Activated naive CD4-positive, alpha-beta T cell treated with anti-CD3 and anti-CD28 coated beads, Interleukin-2, amount 10 ng/mL, durations not matched to agents 7 days and 5 days (primary cell): ENCODE measurements at regions not wholly inside any gene's neighbourhood (a gene's known extent, or its start where the extent isn't known, plus 50 kb on each side); places are given as distances from the start of the nearest gene placed in this dataset.
"Not testable (repeated sequence)": the region's sequence is repeated elsewhere in the genome, so short reads cannot be mapped to it uniquely, and the experiment has no call there.

Experiments
- CTCF ChIA-PET: fragments of 350-600 bp; sonication (Branson Sonifier 250); formaldehyde crosslinking; loops from one replicate; lab custom pipeline; 2021; ENCODE audit warnings: antibody characterized with exemption; lab: Charles Lee
- DNase-seq: peaks from one replicate; pipeline ENCODE4 v3.0.0-alpha.2; 2020
- H3K27ac Mint-ChIP-seq: one replicate; pipeline ENCODE4 v1.8.0; 2021; ENCODE audit warnings: mild to moderate bottlenecking, moderate library complexity, mixed read lengths
- H3K27me3 Mint-ChIP-seq: one replicate; pipeline ENCODE4 v1.8.0; 2021; ENCODE audit warnings: mild to moderate bottlenecking, mixed read lengths
- H3K36me3 Mint-ChIP-seq: one replicate; pipeline ENCODE4 v1.8.0; 2021; ENCODE audit warnings: mixed read lengths
- H3K4me1 Mint-ChIP-seq: one replicate; pipeline ENCODE4 v1.8.0; 2021; ENCODE audit warnings: mixed read lengths
- H3K4me3 Mint-ChIP-seq: one replicate; pipeline ENCODE4 v1.8.0; 2021; ENCODE audit warnings: mild to moderate bottlenecking, moderate library complexity, mixed read lengths
- H3K9me3 Mint-ChIP-seq: one replicate; pipeline ENCODE4 v1.8.0; 2021; ENCODE audit warnings: mixed read lengths

- CTCF ChIA-PET: no interaction called here
- no peaks in the 10 kb centered on the region for H3K36me3 Mint-ChIP-seq
- no peaks in the 10 kb centered on the region for H3K4me1 Mint-ChIP-seq
- DNase-seq: no peak
- H3K4me3 Mint-ChIP-seq: no peak overlapping the region
- H3K27me3 Mint-ChIP-seq: no peaks in the 10 kb centered on the region
- peaks cover 5% of the 10 kb centered on the region for H3K9me3 Mint-ChIP-seq
- no peak overlapping the region for H3K27ac Mint-ChIP-seq
These were observed 1304.4 kb upstream of the ACVR2A start for GRCh38 chr2:146540271-146540932.

DNA sequence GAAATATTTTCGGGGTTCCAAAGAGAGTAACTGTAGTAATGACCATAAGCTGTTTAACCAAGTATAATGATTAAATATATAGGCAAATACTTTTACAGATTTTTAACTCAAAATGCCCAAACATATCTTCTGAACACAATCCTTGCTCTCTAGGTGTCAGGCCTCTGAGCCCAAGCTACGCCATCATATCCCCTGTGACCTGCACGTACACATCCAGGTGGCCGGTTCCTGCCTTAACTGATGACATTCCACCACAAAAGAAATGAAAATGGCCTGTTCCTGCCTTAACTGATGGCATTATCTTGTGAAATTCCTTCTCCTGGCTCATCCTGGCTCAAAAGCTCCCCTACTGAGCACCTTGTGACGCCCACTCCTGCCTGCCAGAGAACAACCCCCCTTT is 1305.1 kb upstream of the ACVR2A start:
- H3K27ac Mint-ChIP-seq, H3K4me3 Mint-ChIP-seq, DNase-seq, CTCF ChIA-PET, H3K4me1 Mint-ChIP-seq, H3K36me3 Mint-ChIP-seq, H3K9me3 Mint-ChIP-seq, H3K27me3 Mint-ChIP-seq: not testable (repeated sequence)

GRCh38 chr2:146537477-146537876 is 1307.4 kb upstream of the ACVR2A start:
- H3K4me1 Mint-ChIP-seq: no peaks in the 10 kb centered on the region
- H3K36me3 Mint-ChIP-seq: no peaks in the 10 kb centered on the region
- no peak overlapping the region for H3K4me3 Mint-ChIP-seq
- no peaks in the 10 kb centered on the region for H3K27me3 Mint-ChIP-seq
- CTCF ChIA-PET: no interaction called here
- H3K27ac Mint-ChIP-seq: no peak overlapping the region
- peaks cover 5% of the 10 kb centered on the region for H3K9me3 Mint-ChIP-seq
- DNase-seq: no peak

DNA sequence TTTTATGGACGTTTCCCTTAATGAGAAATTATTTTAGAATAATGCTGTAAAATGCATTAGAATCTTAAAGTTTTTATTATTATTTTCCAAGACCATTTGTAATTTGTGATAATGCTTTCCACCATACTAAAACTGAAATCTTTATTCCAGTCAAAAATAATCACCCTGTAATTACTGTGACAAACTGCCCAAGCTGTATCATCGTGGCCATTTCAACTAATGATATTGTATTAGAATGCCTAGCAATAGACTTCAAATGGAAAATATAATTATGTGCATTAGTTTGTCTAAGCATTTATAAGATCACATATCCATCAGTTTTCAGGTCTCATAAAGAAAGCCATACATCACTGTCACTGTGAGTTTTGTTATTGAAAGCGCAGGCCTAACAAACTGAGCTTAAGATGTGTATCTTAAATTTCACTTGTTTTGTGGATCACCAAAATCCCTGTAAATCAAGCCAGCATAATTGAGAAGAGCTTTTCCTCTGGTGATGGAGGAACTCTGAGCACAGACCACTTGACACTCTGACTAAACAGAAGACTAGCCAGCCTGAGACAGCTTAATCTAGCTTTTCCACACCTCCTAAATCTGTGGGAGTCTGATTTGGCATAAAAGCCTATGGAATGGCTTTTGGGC is 1312.2 kb upstream of the ACVR2A start:
- no peaks in the 10 kb centered on the region for H3K27me3 Mint-ChIP-seq
- no peaks in the 10 kb centered on the region for H3K36me3 Mint-ChIP-seq
- CTCF ChIA-PET: no interaction called here
- H3K4me1 Mint-ChIP-seq: no peaks in the 10 kb centered on the region
- no peak overlapping the region for H3K27ac Mint-ChIP-seq
- no peak overlapping the region for H3K4me3 Mint-ChIP-seq
- no peak for DNase-seq
- peaks cover 2% of the 10 kb centered on the region for H3K9me3 Mint-ChIP-seq

- Mint-ChIP-seq H3K4me3 (no peak overlapping the region), H3K27me3 (no peaks in the 10 kb centered on the region), H3K9me3 (peaks cover 2% of the 10 kb centered on the region), H3K27ac (no peak overlapping the region), H3K36me3 (no peaks in the 10 kb centered on the region), H3K4me1 (no peaks in the 10 kb centered on the region)
- DNase-seq: no peak
- CTCF ChIA-PET: no interaction called here
These were observed 1312.8 kb upstream of the ACVR2A start for GRCh38 chr2:146532009-146532408.

DNA sequence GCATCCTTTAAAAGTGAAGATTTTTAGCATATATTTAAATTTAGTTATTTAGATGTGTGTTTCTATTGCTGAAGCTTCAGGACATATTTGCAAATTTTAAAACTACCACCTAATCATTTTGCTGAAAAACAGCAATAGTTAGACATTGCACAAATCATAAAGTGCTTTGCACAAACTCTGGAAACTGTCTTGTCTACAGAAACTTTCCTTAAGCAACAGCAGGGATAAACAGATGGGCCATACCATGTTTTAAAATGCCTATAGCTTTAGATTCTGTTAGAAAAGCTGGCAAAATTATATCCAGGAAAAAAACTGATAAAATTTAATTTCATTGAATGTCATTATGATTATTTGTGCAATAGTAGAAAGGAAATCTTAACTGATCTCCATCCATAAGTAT is 1313.9 kb upstream of the ACVR2A start:
- Mint-ChIP-seq H3K4me3 (no peak overlapping the region), H3K9me3 (no peaks in the 10 kb centered on the region), H3K27ac (no peak overlapping the region), H3K4me1 (no peaks in the 10 kb centered on the region), H3K36me3 (no peaks in the 10 kb centered on the region), H3K27me3 (no peaks in the 10 kb centered on the region)
- no peak for DNase-seq
- CTCF ChIA-PET: no interaction called here

- H3K9me3 Mint-ChIP-seq: no peaks in the 10 kb centered on the region
- CTCF ChIA-PET: no interaction called here
- H3K4me1 Mint-ChIP-seq: no peaks in the 10 kb centered on the region
- H3K27ac Mint-ChIP-seq: no peak overlapping the region
- DNase-seq: no peak
- no peaks in the 10 kb centered on the region for H3K36me3 Mint-ChIP-seq
- H3K4me3 Mint-ChIP-seq: no peak overlapping the region
- no peaks in the 10 kb centered on the region for H3K27me3 Mint-ChIP-seq
These were observed 1317.7 kb upstream of the ACVR2A start for GRCh38 chr2:146527166-146527565.

- Mint-ChIP-seq H3K4me1 (no peaks in the 10 kb centered on the region), H3K36me3 (no peaks in the 10 kb centered on the region), H3K27me3 (no peaks in the 10 kb centered on the region), H3K27ac (no peak overlapping the region), H3K4me3 (no peak overlapping the region), H3K9me3 (no peaks in the 10 kb centered on the region)
- DNase-seq: no peak
- CTCF ChIA-PET: no interaction called here
These were observed 1321.6 kb upstream of the ACVR2A start for GRCh38 chr2:146523196-146523595.

DNA sequence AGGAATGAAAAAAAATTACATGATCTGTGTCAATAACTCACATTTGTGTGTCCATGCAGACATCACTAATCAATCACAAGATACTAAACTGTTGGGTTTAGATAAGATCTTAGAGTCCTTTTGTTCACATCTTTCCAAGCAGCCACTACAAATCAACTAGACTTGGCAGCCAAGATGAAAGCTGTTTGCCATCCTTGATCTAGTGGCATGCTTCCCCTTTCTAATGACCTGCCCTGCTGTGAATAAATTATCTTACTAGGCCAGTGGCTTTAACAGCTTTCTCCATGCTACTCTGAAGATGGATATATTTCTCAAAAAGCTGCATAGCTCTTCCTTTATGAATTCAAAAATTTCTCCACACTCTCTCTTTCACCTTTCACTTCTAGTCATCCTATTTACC is 1338.0 kb upstream of the ACVR2A start:
- CTCF ChIA-PET: no interaction called here

DNA sequence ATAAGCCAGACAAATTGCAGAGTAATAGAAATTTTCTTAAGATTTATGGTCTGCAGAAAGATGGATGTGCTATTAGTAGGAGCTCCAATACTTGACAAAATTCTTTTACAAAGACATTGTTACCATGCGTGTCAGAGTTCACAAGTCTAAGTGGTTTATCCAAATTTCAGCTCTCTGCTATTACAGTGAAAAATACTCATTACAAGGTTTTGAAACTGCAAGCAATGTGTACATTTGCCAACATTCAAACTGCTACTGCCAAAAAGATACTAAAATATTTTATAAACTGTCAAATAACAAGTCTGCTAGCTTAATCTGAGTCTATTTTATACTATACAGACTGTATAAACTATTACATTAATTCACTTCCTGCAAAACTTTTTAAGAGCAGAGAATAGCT is 1341.5 kb upstream of the ACVR2A start:
- Mint-ChIP-seq H3K4me1 (no peaks in the 10 kb centered on the region), H3K27me3 (no peaks in the 10 kb centered on the region), H3K36me3 (no peaks in the 10 kb centered on the region), H3K27ac (no peak overlapping the region), H3K9me3 (no peaks in the 10 kb centered on the region), H3K4me3 (no peak overlapping the region)
- no peak for DNase-seq
- CTCF ChIA-PET: no interaction called here

More for the DNA sequence above, 1338.0 kb upstream of the ACVR2A start:
- no peak overlapping the region for H3K27ac Mint-ChIP-seq
- H3K4me3 Mint-ChIP-seq: no peak overlapping the region
- DNase-seq: no peak
- no peaks in the 10 kb centered on the region for H3K27me3 Mint-ChIP-seq
- no peaks in the 10 kb centered on the region for H3K36me3 Mint-ChIP-seq
- no peaks in the 10 kb centered on the region for H3K9me3 Mint-ChIP-seq
- no peaks in the 10 kb centered on the region for H3K4me1 Mint-ChIP-seq

DNA sequence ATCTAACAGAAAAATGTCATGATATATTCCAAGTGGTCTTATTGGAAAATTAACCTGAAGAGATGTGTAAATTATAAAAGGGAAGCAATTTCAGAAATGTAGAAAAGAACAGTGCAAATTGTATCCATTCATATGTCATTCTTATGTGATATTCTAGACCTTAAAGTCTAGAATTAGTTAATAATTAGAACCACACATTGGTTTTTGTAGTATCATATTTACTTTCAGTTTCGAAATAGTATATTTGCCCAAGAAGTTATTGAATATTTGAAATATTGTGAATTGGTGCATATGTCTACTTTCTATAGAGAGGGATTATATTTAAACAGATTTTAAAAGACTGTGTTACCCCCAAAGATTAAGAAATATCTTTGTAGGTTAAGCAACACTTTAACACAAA is 1348.6 kb upstream of the ACVR2A start:
- CTCF ChIA-PET: no interaction called here
- no peak overlapping the region for H3K27ac Mint-ChIP-seq
- peaks cover 10% of the 10 kb centered on the region for H3K9me3 Mint-ChIP-seq
- DNase-seq: no peak
- no peaks in the 10 kb centered on the region for H3K36me3 Mint-ChIP-seq
- no peaks in the 10 kb centered on the region for H3K27me3 Mint-ChIP-seq
- no peaks in the 10 kb centered on the region for H3K4me1 Mint-ChIP-seq
- no peak overlapping the region for H3K4me3 Mint-ChIP-seq

DNA sequence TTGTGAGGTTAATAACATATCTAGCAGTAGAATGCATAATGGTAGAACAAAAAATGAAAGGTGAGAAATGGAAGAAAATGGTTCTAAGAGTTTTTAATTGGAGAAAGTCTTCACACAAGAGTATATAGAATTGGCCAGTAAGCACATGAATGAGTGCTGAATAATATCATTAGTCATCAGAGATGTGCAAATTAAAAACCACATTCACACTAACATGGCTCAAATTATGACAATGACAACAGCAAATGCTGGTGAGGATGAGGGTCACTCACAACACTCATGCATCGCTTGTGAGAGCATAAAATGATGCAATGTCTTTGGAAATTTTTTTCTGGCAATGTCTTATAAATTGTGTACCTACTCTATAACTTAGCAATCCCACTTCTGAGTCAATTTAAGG is 1355.4 kb upstream of the ACVR2A start:
- no peak overlapping the region for H3K27ac Mint-ChIP-seq
- CTCF ChIA-PET: no interaction called here
- peaks cover 3% of the 10 kb centered on the region for H3K9me3 Mint-ChIP-seq
- no peak overlapping the region for H3K4me3 Mint-ChIP-seq
- no peaks in the 10 kb centered on the region for H3K36me3 Mint-ChIP-seq
- H3K27me3 Mint-ChIP-seq: no peaks in the 10 kb centered on the region
- no peak for DNase-seq
- no peaks in the 10 kb centered on the region for H3K4me1 Mint-ChIP-seq

- no peaks in the 10 kb centered on the region for H3K27me3 Mint-ChIP-seq
- DNase-seq: no peak
- no peak overlapping the region for H3K27ac Mint-ChIP-seq
- CTCF ChIA-PET: no interaction called here
- no peak overlapping the region for H3K4me3 Mint-ChIP-seq
- no peaks in the 10 kb centered on the region for H3K4me1 Mint-ChIP-seq
- H3K36me3 Mint-ChIP-seq: no peaks in the 10 kb centered on the region
- no peaks in the 10 kb centered on the region for H3K9me3 Mint-ChIP-seq
These were observed 1363.2 kb upstream of the ACVR2A start for GRCh38 chr2:146481629-146482028.

DNA sequence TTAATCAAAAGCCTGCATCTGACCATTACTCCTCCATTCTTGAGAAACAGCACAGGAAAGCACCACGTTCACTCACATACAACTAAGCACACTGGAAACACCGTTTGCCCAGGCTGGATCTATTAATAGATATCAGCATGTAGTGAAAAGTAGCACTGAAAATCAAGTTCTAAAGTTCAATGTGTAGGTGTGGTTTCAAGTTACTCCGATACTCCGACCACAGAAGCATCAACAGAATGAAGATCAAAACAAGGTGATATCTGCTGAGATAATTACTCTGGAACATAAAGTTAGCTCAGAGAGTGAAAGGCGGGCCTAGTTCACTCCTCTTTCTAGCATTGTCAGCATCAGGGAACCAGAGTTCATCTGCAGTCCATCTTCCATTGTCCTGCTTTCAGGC is 1367.4 kb upstream of the ACVR2A start:
- Mint-ChIP-seq H3K4me3 (no peak overlapping the region), H3K27me3 (no peaks in the 10 kb centered on the region), H3K27ac (no peak overlapping the region), H3K36me3 (no peaks in the 10 kb centered on the region), H3K4me1 (no peaks in the 10 kb centered on the region), H3K9me3 (no peaks in the 10 kb centered on the region)
- no peak for DNase-seq
- CTCF ChIA-PET: no interaction called here

GRCh38 chr2:146468578-146468977 is 1376.3 kb upstream of the ACVR2A start:
- Mint-ChIP-seq H3K27me3 (no peaks in the 10 kb centered on the region), H3K9me3 (peaks cover 4% of the 10 kb centered on the region), H3K4me3 (no peak overlapping the region), H3K4me1 (no peaks in the 10 kb centered on the region), H3K27ac (no peak overlapping the region), H3K36me3 (no peaks in the 10 kb centered on the region)
- CTCF ChIA-PET: no interaction called here
- no peak for DNase-seq
